Natural killer cell (primary cell): ENCODE measurements at regions not wholly inside any gene's neighbourhood (a gene's known extent, or its start where the extent isn't known, plus 50 kb on each side); places are given as distances from the start of the nearest gene placed in this dataset.
"Not testable (repeated sequence)": the region's sequence is repeated elsewhere in the genome, so short reads cannot be mapped to it uniquely, and the experiment has no call there.

Experiments
- ATAC-seq, 3 donors: fragments of 150-1000 bp in 2 of 3; fragments of 200-7000 bp in 1 of 3; cut with Tn5 transposase; 1 replicate in 1 of 3; 2 replicates in 2 of 3; pipeline ENCODE4 v1.10.0; 2021; ENCODE audit warnings: mild to moderate bottlenecking in 2 of 3, moderate library complexity in 2 of 3
- DNase-seq, 2 donors: peaks; one replicate each; pipeline versions ENCODE4 v3.0.0 to v3.0.0-alpha.2; 2013 to 2021; ENCODE audit warnings: mixed read lengths in 1 of 2
- H3K27ac ChIP-seq: one replicate; pipeline ENCODE4 v1.5.1; 2013; ENCODE audit warnings: mild to moderate bottlenecking, low read length
- H3K27me3 ChIP-seq: one replicate; pipeline ENCODE4 v1.6.1; 2013; ENCODE audit warnings: low read length; ENCODE audit not compliant: control insufficient read depth, insufficient read depth
- H3K36me3 ChIP-seq: one replicate; pipeline ENCODE4 v1.6.1; 2013; ENCODE audit warnings: low read length; ENCODE audit not compliant: control insufficient read depth, insufficient read depth
- H3K4me1 ChIP-seq: one replicate; pipeline ENCODE4 v1.6.1; 2013; ENCODE audit warnings: low read length; ENCODE audit not compliant: control insufficient read depth, insufficient read depth
- H3K4me3 ChIP-seq: one replicate; pipeline ENCODE4 v1.5.1; 2013; ENCODE audit warnings: low read length
- H3K9me3 ChIP-seq: one replicate; pipeline ENCODE4 v1.6.1; 2013; ENCODE audit warnings: low read length; ENCODE audit not compliant: control insufficient read depth, insufficient read depth
- H3K27ac Mint-ChIP-seq, 2 donors: one replicate each; pipeline ENCODE4 v1.8.0; 2022; ENCODE audit warnings: mild to moderate bottlenecking in 2 of 2, mixed read lengths in 2 of 2, moderate library complexity in 1 of 2
- H3K27me3 Mint-ChIP-seq, 2 donors: one replicate each; pipeline ENCODE4 v1.8.0; 2022; ENCODE audit warnings: low read depth in 2 of 2, mixed read lengths in 2 of 2
- H3K36me3 Mint-ChIP-seq: one replicate; pipeline ENCODE4 v1.8.0; 2022; ENCODE audit warnings: mixed read lengths
- H3K4me1 Mint-ChIP-seq, 2 donors: one replicate each; pipeline ENCODE4 v1.8.0; 2022; ENCODE audit warnings: mixed read lengths in 2 of 2
- H3K4me3 Mint-ChIP-seq: one replicate; pipeline ENCODE4 v1.8.0; 2022; ENCODE audit warnings: mild to moderate bottlenecking, moderate library complexity, mixed read lengths
- H3K9me3 Mint-ChIP-seq, 2 donors: one replicate each; pipeline ENCODE4 v1.8.0; 2022; ENCODE audit warnings: mixed read lengths in 2 of 2
- WGBS: methylation state at CpG from one replicate; pipeline ENCODE4 v1.1.7; 2013; ENCODE audit warnings: missing lambda C conversion rate; ENCODE audit not compliant: insufficient coverage; 5-methylcytosine and 5-hydroxymethylcytosine counted together
- intact Hi-C: fragments of 100-400 bp; cut with micrococcal nuclease; formaldehyde crosslinking; loops from one replicate; pipeline ENCODE4 v1.14.2; 2022
- TF ChIP-seq, protein P1 (sequence below): fragments of 200-600 bp; IDR thresholded peaks from one replicate; pipeline ENCODE4 v1.8.0; 2022; ENCODE audit warnings: antibody characterized with exemption

DNA sequence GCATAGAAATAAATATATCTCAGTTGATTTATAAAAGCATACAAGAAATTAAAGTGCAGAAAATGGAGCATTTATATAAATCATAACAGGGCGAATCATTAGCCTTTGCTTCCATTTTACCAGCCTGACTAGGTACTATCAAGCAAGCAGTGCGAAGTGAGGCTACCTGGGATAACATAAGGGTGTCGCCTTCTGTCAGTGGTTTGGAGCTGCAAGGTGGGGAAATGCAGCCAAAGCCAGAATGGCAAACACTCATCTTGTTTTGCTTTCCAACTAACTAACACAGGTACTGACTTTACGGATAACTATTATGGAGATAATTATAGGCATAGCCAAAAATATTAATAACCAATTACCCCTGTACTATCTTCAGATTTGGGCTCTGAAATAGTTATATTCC, 1459.8 kb downstream of the RAPGEF2 start:
- Mint-ChIP-seq H3K36me3 (peaks cover 5% of the 10 kb centered on the region), H3K4me1 (no peaks in the 10 kb centered on the region), H3K9me3 (peaks cover 7 to 9% of the 10 kb centered on the region in 2 donors), H3K27ac (no peak overlapping the region), H3K27me3 (no peaks in the 10 kb centered on the region), H3K4me3 (no peak overlapping the region)
- intact Hi-C loops, result no loop called here
- DNase-seq (no peak), ATAC-seq (no peak)
- Histone ChIP-seq H3K4me3 (no peak overlapping the region), H3K9me3 (no peaks in the 10 kb centered on the region), H3K27me3 (no peaks in the 10 kb centered on the region), H3K27ac (no peak overlapping the region), H3K4me1 (no peaks in the 10 kb centered on the region), H3K36me3 (no peaks in the 10 kb centered on the region)
- TF ChIP-seq, protein P1, sequence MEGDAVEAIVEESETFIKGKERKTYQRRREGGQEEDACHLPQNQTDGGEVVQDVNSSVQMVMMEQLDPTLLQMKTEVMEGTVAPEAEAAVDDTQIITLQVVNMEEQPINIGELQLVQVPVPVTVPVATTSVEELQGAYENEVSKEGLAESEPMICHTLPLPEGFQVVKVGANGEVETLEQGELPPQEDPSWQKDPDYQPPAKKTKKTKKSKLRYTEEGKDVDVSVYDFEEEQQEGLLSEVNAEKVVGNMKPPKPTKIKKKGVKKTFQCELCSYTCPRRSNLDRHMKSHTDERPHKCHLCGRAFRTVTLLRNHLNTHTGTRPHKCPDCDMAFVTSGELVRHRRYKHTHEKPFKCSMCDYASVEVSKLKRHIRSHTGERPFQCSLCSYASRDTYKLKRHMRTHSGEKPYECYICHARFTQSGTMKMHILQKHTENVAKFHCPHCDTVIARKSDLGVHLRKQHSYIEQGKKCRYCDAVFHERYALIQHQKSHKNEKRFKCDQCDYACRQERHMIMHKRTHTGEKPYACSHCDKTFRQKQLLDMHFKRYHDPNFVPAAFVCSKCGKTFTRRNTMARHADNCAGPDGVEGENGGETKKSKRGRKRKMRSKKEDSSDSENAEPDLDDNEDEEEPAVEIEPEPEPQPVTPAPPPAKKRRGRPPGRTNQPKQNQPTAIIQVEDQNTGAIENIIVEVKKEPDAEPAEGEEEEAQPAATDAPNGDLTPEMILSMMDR, result no peak
- WGBS, result 77% methylated on average over 3 of the region's 4 CpGs

DNA sequence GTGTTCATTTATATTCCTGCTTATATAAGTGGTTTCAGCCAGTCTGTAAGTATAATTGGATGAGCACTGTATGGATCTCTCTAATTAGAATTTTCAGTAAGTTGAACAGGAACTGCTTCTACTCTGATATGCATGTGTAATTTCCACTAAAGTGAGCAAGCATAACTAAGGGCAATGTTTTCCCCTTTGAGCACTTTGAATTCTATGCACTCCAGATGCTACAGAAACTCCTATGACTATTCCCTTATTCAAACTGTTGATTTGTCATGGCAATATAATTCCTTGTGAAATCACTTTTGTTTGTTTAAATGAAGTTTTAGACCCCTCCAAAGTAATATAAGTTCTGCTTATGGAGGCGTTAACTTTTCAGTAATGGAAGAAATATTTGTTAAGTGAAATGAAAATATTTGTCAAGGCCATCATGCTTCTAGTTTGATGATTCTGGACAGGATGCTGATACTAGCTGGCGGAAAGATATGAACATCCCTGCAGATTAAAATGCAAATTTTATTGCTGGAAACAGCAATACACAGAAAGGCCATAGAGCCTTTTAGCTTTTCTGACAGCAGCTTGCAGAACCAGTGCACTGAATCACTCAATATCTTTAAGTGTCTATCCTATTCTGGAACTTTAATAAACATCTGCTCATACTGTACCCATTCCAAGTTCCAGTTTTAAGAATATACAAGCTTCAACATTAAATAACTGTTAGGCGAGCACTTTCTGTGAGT, 1460.8 kb downstream of the RAPGEF2 start:
- no peak overlapping the region for H3K4me3 Mint-ChIP-seq
- peaks cover 10 to 15% of the 10 kb centered on the region in 2 donors for H3K9me3 Mint-ChIP-seq
- WGBS, result 68% methylated on average over 2 of the region's 3 CpGs
- Histone ChIP-seq H3K27me3 (no peaks in the 10 kb centered on the region), H3K36me3 (no peaks in the 10 kb centered on the region), H3K4me3 (no peak overlapping the region), H3K27ac (no peak overlapping the region), H3K4me1 (no peaks in the 10 kb centered on the region), H3K9me3 (no peaks in the 10 kb centered on the region)
- H3K4me1 Mint-ChIP-seq, result no peaks in the 10 kb centered on the region
- H3K27ac Mint-ChIP-seq, result no peak overlapping the region
- no peaks in the 10 kb centered on the region for H3K27me3 Mint-ChIP-seq
- intact Hi-C loops, result no loop called here
- TF ChIP-seq, protein P1, result no peak
- peaks cover 5% of the 10 kb centered on the region for H3K36me3 Mint-ChIP-seq
- ATAC-seq, result no peak
- DNase-seq, result no peak

DNA sequence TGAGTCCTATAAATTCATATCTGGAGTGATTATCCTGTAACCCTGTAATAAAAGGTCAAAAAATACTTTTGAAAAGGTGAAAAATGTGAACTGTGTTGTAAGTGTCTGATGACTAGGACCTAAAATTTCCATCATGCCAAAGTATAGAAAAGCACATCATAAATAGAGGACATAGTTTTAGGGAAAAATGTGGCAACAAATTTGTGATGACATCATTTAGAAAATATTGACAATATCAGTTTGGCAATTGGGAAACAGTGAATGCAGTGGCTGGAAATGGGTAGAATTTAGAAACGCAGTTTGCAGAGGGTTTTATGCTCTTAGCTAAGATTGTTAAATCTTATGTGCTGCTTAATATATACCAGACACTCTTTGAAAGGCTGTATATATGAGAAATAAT, 1464.8 kb downstream of the RAPGEF2 start:
- peaks cover 3% of the 10 kb centered on the region for H3K9me3 ChIP-seq
- DNase-seq, result no peak
- 67% methylated on average over 1 of the region's 1 CpG for WGBS
- no peak overlapping the region for H3K4me3 ChIP-seq
- H3K9me3 Mint-ChIP-seq, result peaks cover 11 to 13% of the 10 kb centered on the region in 2 donors
- no peak overlapping the region for H3K4me3 Mint-ChIP-seq
- TF ChIP-seq, protein P1, result no peak
- no peak overlapping the region for H3K27ac Mint-ChIP-seq
- no peaks in the 10 kb centered on the region for H3K36me3 ChIP-seq
- no peaks in the 10 kb centered on the region for H3K4me1 ChIP-seq
- no peaks in the 10 kb centered on the region for H3K27me3 Mint-ChIP-seq
- no peak overlapping the region for H3K27ac ChIP-seq
- no peaks in the 10 kb centered on the region for H3K4me1 Mint-ChIP-seq
- H3K27me3 ChIP-seq, result no peaks in the 10 kb centered on the region
- no peak for ATAC-seq
- intact Hi-C loops, result no loop called here
- H3K36me3 Mint-ChIP-seq, result no peaks in the 10 kb centered on the region

DNA sequence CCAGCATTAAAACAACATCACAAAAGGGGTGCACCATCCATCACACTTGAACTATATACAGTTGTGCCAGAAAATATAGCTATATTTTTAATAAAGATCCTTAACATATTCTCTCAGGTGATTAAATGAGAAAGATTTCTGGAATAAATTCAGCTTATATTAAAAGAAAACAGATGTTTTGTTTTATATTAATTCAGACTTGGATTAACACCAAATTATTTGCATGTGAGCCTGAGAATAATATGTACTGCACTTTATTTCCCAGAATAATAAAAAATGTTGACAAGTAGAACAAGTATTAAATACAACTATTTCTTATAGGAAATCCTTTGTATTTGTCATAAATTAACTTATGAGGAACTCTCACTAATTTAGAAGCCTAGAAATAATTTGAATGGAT, 1467.4 kb downstream of the RAPGEF2 start:
- H3K36me3 ChIP-seq, result no peaks in the 10 kb centered on the region
- Mint-ChIP-seq H3K36me3 (no peaks in the 10 kb centered on the region), H3K27me3 (no peaks in the 10 kb centered on the region), H3K9me3 (peaks cover 11 to 13% of the 10 kb centered on the region in 2 donors), H3K4me1 (no peaks in the 10 kb centered on the region), H3K27ac (no peak overlapping the region), H3K4me3 (no peak overlapping the region)
- no peaks in the 10 kb centered on the region for H3K4me1 ChIP-seq
- H3K27ac ChIP-seq, result no peak overlapping the region
- TF ChIP-seq, protein P1, result no peak
- ATAC-seq (no peak), DNase-seq (no peak)
- intact Hi-C loops, result no loop called here
- no peak overlapping the region for H3K4me3 ChIP-seq
- H3K27me3 ChIP-seq, result no peaks in the 10 kb centered on the region
- peaks cover 3% of the 10 kb centered on the region for H3K9me3 ChIP-seq

DNA sequence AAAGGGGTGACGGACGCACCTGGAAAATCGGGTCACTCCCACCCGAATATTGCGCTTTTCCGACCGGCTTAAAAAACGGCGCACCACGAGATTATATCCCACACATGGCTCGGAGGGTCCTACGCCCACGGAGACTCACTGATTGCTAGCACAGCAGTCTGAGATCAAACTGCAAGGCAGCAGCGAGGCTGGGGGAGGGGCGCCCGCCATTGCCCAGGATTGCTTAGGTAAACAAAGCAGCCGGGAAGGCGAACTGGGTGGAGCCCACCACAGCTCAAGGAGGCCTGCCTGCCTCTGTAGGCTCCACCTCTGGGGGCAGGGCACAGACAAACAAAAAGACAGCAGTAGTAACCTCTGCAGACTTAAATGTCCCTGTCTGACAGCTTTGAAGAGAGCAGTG, 1471.4 kb downstream of the RAPGEF2 start:
- H3K27me3 ChIP-seq, H3K9me3 Mint-ChIP-seq, H3K4me3 Mint-ChIP-seq, H3K9me3 ChIP-seq, ATAC-seq, H3K36me3 Mint-ChIP-seq, H3K4me1 Mint-ChIP-seq, H3K4me1 ChIP-seq, intact Hi-C loops, H3K4me3 ChIP-seq, H3K27me3 Mint-ChIP-seq, DNase-seq, H3K27ac Mint-ChIP-seq, H3K36me3 ChIP-seq, H3K27ac ChIP-seq: not testable (repeated sequence)
- WGBS, result 82% methylated on average over 18 of the region's 18 CpGs
